HG03565 (cell line): ENCODE measurements at regions not wholly inside any gene's neighbourhood (a gene's known extent, or its start where the extent isn't known, plus 50 kb on each side); places are given as distances from the start of the nearest gene placed in this dataset.
A peak's percentile ranks its signal among the peaks of the same experiment; 100 is the strongest.

Source experiments
- ATAC-seq: cut with Tn5 transposase; IDR thresholded peaks from one replicate; pipeline ENCODE4 v1.9.1; 2021; ENCODE audit warnings: mild to moderate bottlenecking, moderate library complexity; ENCODE audit not compliant: unreplicated experiment

- no peak for ATAC-seq
Observed at GRCh38 chr10:83954193-83954799, 185.0 kb upstream of the GHITM start.

- ATAC-seq, result no peak
Observed at GRCh38 chr10:83955406-83955805, 183.9 kb upstream of the GHITM start.

GRCh38 chr10:83957168-83957947 lies 182.0 kb upstream of the GHITM start:
- no peak for ATAC-seq

GRCh38 chr10:83959328-83959727 lies 180.0 kb upstream of the GHITM start:
- no peak for ATAC-seq

GRCh38 chr10:83960125-83960524 lies 179.2 kb upstream of the GHITM start:
- no peak for ATAC-seq

- no peak for ATAC-seq
Observed at GRCh38 chr10:83961620-83962019, 177.7 kb upstream of the GHITM start.

GRCh38 chr10:83963446-83963845 lies 175.9 kb upstream of the GHITM start:
- ATAC-seq, result no peak

- ATAC-seq, result no peak
Observed at GRCh38 chr10:83965473-83965872, 173.8 kb upstream of the GHITM start.

GRCh38 chr10:83968052-83968451 lies 171.3 kb upstream of the GHITM start:
- no peak for ATAC-seq

GRCh38 chr10:83978681-83979383 lies 160.5 kb upstream of the GHITM start:
- ATAC-seq, result no peak

- no peak for ATAC-seq
Observed at GRCh38 chr10:83982812-83983211, 156.5 kb upstream of the GHITM start.

GRCh38 chr10:83983578-83984255 lies 155.6 kb upstream of the GHITM start:
- ATAC-seq, result no peak

GRCh38 chr10:83984256-83984640 lies 155.1 kb upstream of the GHITM start:
- ATAC-seq, result no peak

GRCh38 chr10:83986800-83987199 lies 152.5 kb upstream of the GHITM start:
- ATAC-seq, result no peak

GRCh38 chr10:83987216-83987615 lies 152.1 kb upstream of the GHITM start:
- no peak for ATAC-seq

- ATAC-seq, result no peak
Observed at GRCh38 chr10:83988435-83988834, 150.9 kb upstream of the GHITM start.

- peak; percentile 91 for ATAC-seq
Observed at GRCh38 chr10:83990126-83990525, 149.2 kb upstream of the GHITM start.

GRCh38 chr10:83991986-83992753 lies 147.1 kb upstream of the GHITM start:
- no peak for ATAC-seq

- no peak for ATAC-seq
Observed at GRCh38 chr10:83994325-83994724, 145.0 kb upstream of the GHITM start.

- no peak for ATAC-seq
Observed at GRCh38 chr10:83995738-83996331, 143.5 kb upstream of the GHITM start.
